B cell (primary cell): ENCODE measurements at regions not wholly inside any gene's neighbourhood (a gene's known extent, or its start where the extent isn't known, plus 50 kb on each side); places are given as distances from the start of the nearest gene placed in this dataset.

Source experiments
- ATAC-seq: fragments of 200-7000 bp; cut with Tn5 transposase; one replicate; pipeline ENCODE4 v1.10.0; 2021; ENCODE audit warnings: low read depth, mild to moderate bottlenecking, moderate number of reproducible peaks, moderate library complexity
- CTCF ChIA-PET: fragments of 350-600 bp; sonication (Branson Sonifier 250); formaldehyde crosslinking; loops from one replicate; lab custom pipeline; 2021; ENCODE audit warnings: antibody characterized with exemption, inconsistent platforms; lab: Charles Lee
- POLR2A ChIA-PET: fragments of 350-600 bp; sonication (Branson Sonifier 250); formaldehyde crosslinking; loops from one replicate; lab custom pipeline; 2021; ENCODE audit warnings: antibody characterized with exemption; lab: Charles Lee
- DNase-seq: peaks from one replicate; pipeline ENCODE4 v3.0.0; 2013
- H2AFZ ChIP-seq: 2 replicates; pipeline ENCODE4 v1.6.1; 2012; ENCODE audit warnings: mild to moderate bottlenecking, low read depth, low read length; ENCODE audit not compliant: insufficient read depth, poor library complexity, severe bottlenecking
- H3K27ac ChIP-seq, 2 donors: 1 replicate in 1 of 2; 2 replicates in 1 of 2; pipeline ENCODE4 v1.5.1; 2012 to 2013; ENCODE audit warnings: low read length in 2 of 2, mild to moderate bottlenecking in 2 of 2, moderate library complexity in 1 of 2
- H3K27me3 ChIP-seq, 4 experiments: fragments of 200-600 bp in 1 of 4; sonication (generic) in 1 of 4; replicated peaks in 1 of 4; 1 replicate in 2 of 4; 2 replicates in 2 of 4; pipeline versions ENCODE4 v1.6.1 to v1.7.0; 2013 to 2016; ENCODE audit warnings: low read length in 3 of 4, mild to moderate bottlenecking in 2 of 4, mixed read lengths in 1 of 4, moderate library complexity in 1 of 4; ENCODE audit not compliant: insufficient read depth in 4 of 4, control insufficient read depth in 3 of 4; ENCODE audit errors: control extremely low read depth in 1 of 4
- H3K36me3 ChIP-seq, 2 experiments: replicated peaks in 1 of 2; 1 replicate in 1 of 2; 2 replicates in 1 of 2; pipeline versions ENCODE4 v1.6.1 to v1.7.1; 2013; ENCODE audit warnings: low read length in 1 of 2; ENCODE audit not compliant: insufficient read depth in 2 of 2, control insufficient read depth in 1 of 2; ENCODE audit errors: control extremely low read depth in 1 of 2, extremely low read depth in 1 of 2
- H3K4me1 ChIP-seq, 2 donors: fragments of 200-600 bp in 1 of 2; sonication (generic) in 1 of 2; 1 replicate in 1 of 2; 2 replicates in 1 of 2; pipeline versions ENCODE4 v1.5.1 to v1.6.1; 2013 to 2017; ENCODE audit warnings: low read length in 2 of 2; ENCODE audit not compliant: control insufficient read depth in 2 of 2, insufficient read depth in 2 of 2
- H3K4me2 ChIP-seq: replicated peaks from 2 replicates; pipeline ENCODE3; 2012; ENCODE audit warnings: mild to moderate bottlenecking, low read depth, low read length; ENCODE audit not compliant: poor library complexity, severe bottlenecking
- H3K4me3 ChIP-seq, 5 experiments: fragments of 200-600 bp in 1 of 5; sonication (generic) in 1 of 5; 1 replicate in 3 of 5; 2 replicates in 2 of 5; pipeline versions ENCODE4 v1.5.1 to v1.7.0; 2011 to 2016; ENCODE audit warnings: low read length in 4 of 5, mild to moderate bottlenecking in 4 of 5, low read depth in 2 of 5, control low read depth in 1 of 5, moderate library complexity in 1 of 5; ENCODE audit not compliant: insufficient read depth in 1 of 5; ENCODE audit errors: control extremely low read depth in 1 of 5, extremely low read depth in 1 of 5
- H3K79me2 ChIP-seq: fragments of 200-600 bp; sonication (generic); one replicate; pipeline ENCODE4 v1.6.0; 2016; ENCODE audit warnings: low read length; ENCODE audit not compliant: control insufficient read depth, insufficient read depth
- H3K9ac ChIP-seq: fragments of 200-600 bp; sonication (generic); 2 replicates; pipeline ENCODE4 v1.6.1; 2017; ENCODE audit warnings: mild to moderate bottlenecking, low read length, moderate library complexity
- H3K9me3 ChIP-seq, 3 donors: one replicate each; pipeline versions ENCODE4 v1.6.1 to v1.7.1; 2013; ENCODE audit warnings: low read length in 2 of 3; ENCODE audit not compliant: control insufficient read depth in 2 of 3, insufficient read depth in 1 of 3; ENCODE audit errors: control extremely low read depth in 1 of 3
- H4K20me1 ChIP-seq: 2 replicates; pipeline ENCODE4 v1.6.0; 2012; ENCODE audit warnings: mild to moderate bottlenecking, low read length; ENCODE audit not compliant: insufficient read depth, control insufficient read depth, poor library complexity, severe bottlenecking
- H3K27ac Mint-ChIP-seq: one replicate; pipeline ENCODE4 v1.8.0; 2021; ENCODE audit warnings: mixed read lengths
- H3K27me3 Mint-ChIP-seq: one replicate; pipeline ENCODE4 v1.8.0; 2021; ENCODE audit warnings: mixed read lengths
- H3K4me1 Mint-ChIP-seq: one replicate; pipeline ENCODE4 v1.8.0; 2021; ENCODE audit warnings: mixed read lengths
- H3K4me3 Mint-ChIP-seq: one replicate; pipeline ENCODE4 v1.8.0; 2021; ENCODE audit warnings: mixed read lengths
- H3K9me3 Mint-ChIP-seq: one replicate; pipeline ENCODE4 v1.8.0; 2022; ENCODE audit warnings: mixed read lengths; ENCODE audit not compliant: insufficient read depth
- CTCF ChIP-seq: fragments of 200-600 bp; IDR thresholded peaks from one replicate; pipeline ENCODE4 v1.8.0; 2022; ENCODE audit warnings: antibody characterized with exemption, mild to moderate bottlenecking
- EZH2 ChIP-seq: IDR thresholded peaks from 2 replicates; pipeline ENCODE4 v1.6.1; 2012; ENCODE audit warnings: borderline replicate concordance, low read depth, mild to moderate bottlenecking, moderate library complexity, low read length; ENCODE audit not compliant: insufficient read depth, poor library complexity, severe bottlenecking
- WGBS: methylation state at CpG from one replicate; pipeline ENCODE4 v1.1.5; 2013; ENCODE audit warnings: missing lambda C conversion rate; ENCODE audit not compliant: insufficient coverage; 5-methylcytosine and 5-hydroxymethylcytosine counted together
- intact Hi-C: fragments of 100-400 bp; cut with micrococcal nuclease; formaldehyde crosslinking; loops from one replicate; pipeline ENCODE4 v1.10.0; 2022

DNA sequence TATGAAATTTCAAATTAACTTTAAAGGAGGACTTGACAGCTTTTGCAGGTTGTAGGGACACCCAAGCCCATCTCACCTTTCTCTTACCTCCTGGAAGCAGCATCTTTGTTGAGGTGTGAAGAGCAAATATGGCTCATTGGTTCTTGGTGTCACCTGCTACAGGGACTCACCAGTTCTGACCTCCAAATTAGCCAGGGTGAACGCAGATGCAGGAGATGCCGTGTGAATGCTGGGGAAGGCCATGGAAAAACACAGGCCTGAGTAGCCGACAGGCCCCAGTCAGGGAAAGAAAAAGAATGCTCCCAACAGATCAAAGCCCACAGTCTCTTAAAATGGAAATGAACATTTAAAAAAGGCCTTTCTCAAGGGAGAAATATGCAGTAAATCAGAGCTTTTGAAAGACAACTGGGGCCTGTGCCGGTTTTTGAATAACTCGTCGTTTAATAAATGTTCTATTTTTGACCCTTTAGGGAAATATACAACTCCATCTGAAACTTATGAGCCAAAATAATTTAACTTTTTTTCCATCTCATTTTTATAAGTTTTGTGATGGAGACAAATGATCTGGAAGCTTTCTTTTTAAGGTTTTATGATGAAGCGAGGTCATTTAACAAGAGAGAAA lies 167.5 kb downstream of the CD83 start:
- Histone ChIP-seq H3K9ac (no peak overlapping the region), H3K27me3 (no peaks in the 10 kb centered on the region), H3K36me3 (no peaks in the 10 kb centered on the region), H3K4me3 (no peak overlapping the region), H4K20me1 (no peaks in the 10 kb centered on the region), H3K4me2 (no peak overlapping the region), H2AFZ (no peak overlapping the region), H3K4me1 (peaks cover 4 to 7% of the 10 kb centered on the region in 2 donors), H3K9me3 (peaks cover 0 to 12% (median 3%) of the 10 kb centered on the region in 3 donors), H3K27ac (no peak overlapping the region), H3K79me2 (no peaks in the 10 kb centered on the region)
- H3K4me3 Mint-ChIP-seq = no peak overlapping the region
- intact Hi-C loops = no loop called here
- H3K27me3 Mint-ChIP-seq = no peaks in the 10 kb centered on the region
- peaks cover 14% of the 10 kb centered on the region for H3K4me1 Mint-ChIP-seq
- DNase-seq (no peak), ATAC-seq (no peak)
- 97% methylated on average over 3 of the region's 7 CpGs for WGBS
- H3K9me3 Mint-ChIP-seq = no peaks in the 10 kb centered on the region
- CTCF ChIA-PET = no interaction called here
- TF ChIP-seq EZH2 = no peak
- TF ChIP-seq CTCF = no peak
- POLR2A ChIA-PET = no interaction called here
- H3K27ac Mint-ChIP-seq = peak overlapping the region; percentile 13

DNA sequence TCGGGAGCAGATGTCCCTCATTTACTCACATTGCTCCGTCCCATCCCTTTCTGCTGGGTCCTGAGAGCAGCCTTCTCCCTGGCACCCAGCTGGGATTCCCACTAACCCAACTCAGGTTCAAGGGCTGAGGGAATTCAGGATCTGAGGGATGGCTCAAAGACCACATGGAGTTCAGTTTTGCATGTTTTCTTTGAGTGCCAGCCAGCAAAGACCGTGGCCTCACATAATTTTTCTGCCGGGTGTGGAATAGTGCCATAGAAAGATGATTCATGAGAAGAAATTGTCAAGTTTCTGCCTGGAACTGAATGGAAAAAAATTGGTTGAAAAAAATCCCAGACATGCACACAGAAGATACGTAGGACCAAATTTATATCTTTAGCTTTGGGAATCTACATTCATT lies 168.6 kb downstream of the CD83 start:
- intact Hi-C loops = no loop called here
- WGBS = 100% methylated on average over 4 of the region's 5 CpGs
- Histone ChIP-seq H3K9ac (no peak overlapping the region), H3K4me2 (no peak overlapping the region), H3K36me3 (no peaks in the 10 kb centered on the region), H3K79me2 (no peaks in the 10 kb centered on the region), H3K9me3 (peaks cover 0 to 1% (median 0%) of the 10 kb centered on the region in 3 donors), H3K4me1 (peaks cover 12% of the 10 kb centered on the region in 2 donors), H3K27ac (no peak overlapping the region), H3K4me3 (no peak overlapping the region), H4K20me1 (no peaks in the 10 kb centered on the region), H2AFZ (no peak overlapping the region), H3K27me3 (no peaks in the 10 kb centered on the region)
- TF ChIP-seq CTCF (no peak), EZH2 (no peak)
- Mint-ChIP-seq H3K4me1 (peaks cover 24% of the 10 kb centered on the region), H3K4me3 (no peak overlapping the region), H3K9me3 (no peaks in the 10 kb centered on the region), H3K27me3 (no peaks in the 10 kb centered on the region), H3K27ac (no peak overlapping the region)
- ChIA-PET POLR2A (no interaction called here), CTCF (interaction anchor here (0.5 kb wide), 1 partner anchor 301 kb away, joined by 3 read pairs; no protein-coding TSS in a partner anchor)
- no peak for ATAC-seq
- DNase-seq = no peak
